ENCODE measurements at regions not wholly inside any gene's neighbourhood (a gene's known extent, or its start where the extent isn't known, plus 50 kb on each side); places are given as distances from the start of the nearest gene placed in this dataset.

DNA sequence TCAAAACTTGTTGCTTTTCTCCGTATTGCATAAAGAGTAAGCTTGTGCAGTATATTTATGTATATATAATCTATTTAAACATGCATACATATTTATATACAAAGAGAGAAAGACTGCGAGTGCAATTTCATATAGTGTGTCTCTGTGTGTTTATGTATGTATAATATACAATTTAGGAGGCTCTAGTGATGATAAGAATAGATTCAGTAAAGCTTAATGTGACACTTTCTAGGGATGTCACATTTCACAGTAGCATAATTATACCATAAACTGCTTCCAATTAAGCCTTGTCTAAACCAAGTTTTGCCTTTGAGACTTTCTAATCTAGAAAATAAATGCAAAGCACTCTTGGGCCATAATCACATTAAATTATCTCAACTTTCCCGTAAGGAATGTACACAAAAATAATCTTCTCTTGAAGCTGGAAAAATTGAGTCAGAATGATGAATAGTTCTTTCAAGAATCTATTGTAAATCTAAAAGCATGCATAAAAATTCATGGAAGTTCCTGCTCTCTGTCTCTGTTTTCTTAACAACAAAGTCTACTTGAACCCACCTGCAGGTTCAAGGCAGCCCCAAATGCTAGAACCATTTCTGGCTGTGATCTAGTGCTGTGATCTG is 114.1 kb upstream of the NPY2R start:
- TF ChIP-seq POLR2AphosphoS5 (IDR thresholded peaks at IDR 0.05; ENCODE audit: insufficient read depth, low read depth, low read length), result no peak
- TF ChIP-seq, protein P1, sequence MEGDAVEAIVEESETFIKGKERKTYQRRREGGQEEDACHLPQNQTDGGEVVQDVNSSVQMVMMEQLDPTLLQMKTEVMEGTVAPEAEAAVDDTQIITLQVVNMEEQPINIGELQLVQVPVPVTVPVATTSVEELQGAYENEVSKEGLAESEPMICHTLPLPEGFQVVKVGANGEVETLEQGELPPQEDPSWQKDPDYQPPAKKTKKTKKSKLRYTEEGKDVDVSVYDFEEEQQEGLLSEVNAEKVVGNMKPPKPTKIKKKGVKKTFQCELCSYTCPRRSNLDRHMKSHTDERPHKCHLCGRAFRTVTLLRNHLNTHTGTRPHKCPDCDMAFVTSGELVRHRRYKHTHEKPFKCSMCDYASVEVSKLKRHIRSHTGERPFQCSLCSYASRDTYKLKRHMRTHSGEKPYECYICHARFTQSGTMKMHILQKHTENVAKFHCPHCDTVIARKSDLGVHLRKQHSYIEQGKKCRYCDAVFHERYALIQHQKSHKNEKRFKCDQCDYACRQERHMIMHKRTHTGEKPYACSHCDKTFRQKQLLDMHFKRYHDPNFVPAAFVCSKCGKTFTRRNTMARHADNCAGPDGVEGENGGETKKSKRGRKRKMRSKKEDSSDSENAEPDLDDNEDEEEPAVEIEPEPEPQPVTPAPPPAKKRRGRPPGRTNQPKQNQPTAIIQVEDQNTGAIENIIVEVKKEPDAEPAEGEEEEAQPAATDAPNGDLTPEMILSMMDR (IDR thresholded peaks at IDR 0.05; ENCODE audit: extremely low read depth in 1 of 2, insufficient read depth in 1 of 2, low read depth in 1 of 2, low read length in 2 of 2), result no peak
